ENCODE measurements at regions not wholly inside any gene's neighbourhood (a gene's known extent, or its start where the extent isn't known, plus 50 kb on each side); places are given as distances from the start of the nearest gene placed in this dataset.

DNA sequence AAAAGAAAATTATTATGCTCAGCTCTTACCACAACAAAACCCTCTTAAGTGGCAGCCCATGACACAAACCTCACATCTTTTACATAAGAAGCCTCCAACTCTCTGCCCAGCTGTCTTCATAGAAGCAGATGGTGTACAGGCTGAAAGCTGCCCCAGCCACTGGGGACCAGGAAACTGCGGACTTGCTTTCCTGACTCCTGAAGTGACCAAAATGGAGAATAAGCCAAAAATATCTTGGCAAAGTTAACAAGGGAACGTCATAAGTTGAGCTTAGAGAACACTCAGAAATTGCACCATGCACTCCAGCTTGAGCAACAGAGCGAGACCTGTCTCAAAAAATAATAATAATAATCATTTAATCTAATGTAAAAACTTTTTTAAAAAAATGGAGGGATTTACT, 160.3 kb upstream of the CDYL start:
- ChIA-PET CTCF (no interaction called here), POLR2A (no interaction called here)
- TF ChIP-seq FOXK2 (IDR thresholded peaks at IDR 0.05) = no peak
- no peak for TF ChIP-seq FOXM1 (IDR thresholded peaks at IDR 0.05; ENCODE audit: borderline replicate concordance)
- no peak for TF ChIP-seq ARNT (IDR thresholded peaks at IDR 0.05)
- TF ChIP-seq LEF1 (IDR thresholded peaks at IDR 0.05; ENCODE audit: borderline replicate concordance) = no peak
- TF ChIP-seq BHLHE40 (IDR thresholded peaks at IDR 0.05; ENCODE audit: borderline replicate concordance) = no peak
- TF ChIP-seq SP1 (IDR thresholded peaks at IDR 0.05) = no peak
- TF ChIP-seq HDGF (IDR thresholded peaks at IDR 0.05; ENCODE audit: borderline replicate concordance) = no peak
- no peak for TF ChIP-seq L3MBTL2 (conservative IDR thresholded peaks at IDR 0.05)
- TF ChIP-seq NFRKB (IDR thresholded peaks at IDR 0.05) = no peak
- TF ChIP-seq FOXA1 (IDR thresholded peaks at IDR 0.05) = no peak
- TF ChIP-seq TARDBP (IDR thresholded peaks at IDR 0.05) = no peak
- TF ChIP-seq SUZ12 (IDR thresholded peaks at IDR 0.05) = no peak
- TF ChIP-seq CTBP1 (IDR thresholded peaks at IDR 0.05; ENCODE audit: borderline replicate concordance) = no peak
- no peak for TF ChIP-seq ZNF384 (IDR thresholded peaks at IDR 0.05)
- TF ChIP-seq, protein P1, sequence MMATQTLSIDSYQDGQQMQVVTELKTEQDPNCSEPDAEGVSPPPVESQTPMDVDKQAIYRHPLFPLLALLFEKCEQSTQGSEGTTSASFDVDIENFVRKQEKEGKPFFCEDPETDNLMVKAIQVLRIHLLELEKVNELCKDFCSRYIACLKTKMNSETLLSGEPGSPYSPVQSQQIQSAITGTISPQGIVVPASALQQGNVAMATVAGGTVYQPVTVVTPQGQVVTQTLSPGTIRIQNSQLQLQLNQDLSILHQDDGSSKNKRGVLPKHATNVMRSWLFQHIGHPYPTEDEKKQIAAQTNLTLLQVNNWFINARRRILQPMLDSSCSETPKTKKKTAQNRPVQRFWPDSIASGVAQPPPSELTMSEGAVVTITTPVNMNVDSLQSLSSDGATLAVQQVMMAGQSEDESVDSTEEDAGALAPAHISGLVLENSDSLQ (IDR thresholded peaks at IDR 0.05) = no peak
- no peak for TF ChIP-seq ELF4 (IDR thresholded peaks at IDR 0.05)
- no peak for DNase-seq (ENCODE audit: extremely low spot score)

DNA sequence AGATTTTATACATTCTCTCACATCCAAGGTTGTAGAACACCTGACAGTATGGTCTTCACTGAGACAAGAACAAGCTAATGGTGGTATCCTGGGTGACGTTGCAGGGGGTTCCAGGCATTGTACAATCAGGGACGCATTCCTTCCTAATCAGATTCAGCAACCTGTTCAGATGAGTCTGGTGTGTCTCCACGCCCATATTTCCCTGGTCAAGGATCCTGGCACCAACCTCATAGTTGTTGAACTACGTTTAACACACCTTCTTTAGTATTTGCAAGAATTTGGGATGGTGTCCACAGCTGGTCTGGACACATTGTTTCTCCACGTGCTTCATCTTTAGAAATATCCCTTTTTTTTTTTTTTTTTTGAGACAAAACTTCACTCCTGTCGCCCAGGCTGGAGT, 161.0 kb upstream of the CDYL start:
- ChIA-PET POLR2A (no interaction called here), CTCF (interaction anchor here (0.6 kb wide), 1 partner anchor 128 kb away, joined by 3 read pairs; no protein-coding TSS in a partner anchor)
- DNase-seq (ENCODE audit: extremely low spot score) = no peak
- TF ChIP-seq FOXK2 (IDR thresholded peaks at IDR 0.05) (no peak), ELF4 (IDR thresholded peaks at IDR 0.05) (no peak), SP1 (IDR thresholded peaks at IDR 0.05) (no peak), NFRKB (IDR thresholded peaks at IDR 0.05) (no peak), FOXA1 (IDR thresholded peaks at IDR 0.05) (no peak), HDGF (IDR thresholded peaks at IDR 0.05; ENCODE audit: borderline replicate concordance) (no peak), BHLHE40 (IDR thresholded peaks at IDR 0.05; ENCODE audit: borderline replicate concordance) (no peak), ZNF384 (IDR thresholded peaks at IDR 0.05) (no peak), FOXM1 (IDR thresholded peaks at IDR 0.05; ENCODE audit: borderline replicate concordance) (no peak)
- TF ChIP-seq, protein P1 (IDR thresholded peaks at IDR 0.05) = no peak

DNA sequence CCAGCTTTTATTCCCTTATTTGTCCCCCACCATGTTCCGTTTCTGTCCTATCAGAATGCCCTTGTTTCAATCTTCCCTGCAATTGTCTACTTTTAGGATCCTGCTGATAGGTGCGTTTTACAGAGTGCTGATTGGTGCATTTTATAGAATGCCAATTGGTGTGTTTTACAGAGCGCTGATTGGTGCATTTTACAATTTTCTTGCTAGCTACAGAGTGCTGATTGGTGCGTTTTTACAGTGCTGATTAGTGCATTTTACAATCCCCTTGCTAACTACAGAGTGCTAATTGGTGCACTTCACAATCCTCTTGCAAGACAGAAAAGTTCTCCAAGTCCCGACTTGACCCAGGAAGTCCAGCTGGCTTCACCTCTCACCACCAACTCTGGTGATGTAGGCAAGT, 161.6 kb upstream of the CDYL start:
- ChIA-PET CTCF (no interaction called here), POLR2A (no interaction called here)
- no peak for TF ChIP-seq LEF1 (IDR thresholded peaks at IDR 0.05; ENCODE audit: borderline replicate concordance)
- TF ChIP-seq, protein P1 (IDR thresholded peaks at IDR 0.05) = no peak
- TF ChIP-seq ARNT (IDR thresholded peaks at IDR 0.05) = no peak
- TF ChIP-seq L3MBTL2 (conservative IDR thresholded peaks at IDR 0.05) = no peak
- TF ChIP-seq BHLHE40 (IDR thresholded peaks at IDR 0.05; ENCODE audit: borderline replicate concordance) = no peak
- no peak for TF ChIP-seq HDGF (IDR thresholded peaks at IDR 0.05; ENCODE audit: borderline replicate concordance)
- no peak for TF ChIP-seq CTBP1 (IDR thresholded peaks at IDR 0.05; ENCODE audit: borderline replicate concordance)
- no peak for TF ChIP-seq TARDBP (IDR thresholded peaks at IDR 0.05)
- no peak for TF ChIP-seq ELF4 (IDR thresholded peaks at IDR 0.05)
- TF ChIP-seq SP1 (IDR thresholded peaks at IDR 0.05) = no peak
- TF ChIP-seq FOXA1 (IDR thresholded peaks at IDR 0.05) = no peak
- TF ChIP-seq ZNF384 (IDR thresholded peaks at IDR 0.05) = no peak
- no peak for TF ChIP-seq NFRKB (IDR thresholded peaks at IDR 0.05)
- no peak for TF ChIP-seq FOXK2 (IDR thresholded peaks at IDR 0.05)
- no peak for TF ChIP-seq FOXM1 (IDR thresholded peaks at IDR 0.05; ENCODE audit: borderline replicate concordance)
- no peak for TF ChIP-seq SUZ12 (IDR thresholded peaks at IDR 0.05)
- no peak for DNase-seq (ENCODE audit: extremely low spot score)

DNA sequence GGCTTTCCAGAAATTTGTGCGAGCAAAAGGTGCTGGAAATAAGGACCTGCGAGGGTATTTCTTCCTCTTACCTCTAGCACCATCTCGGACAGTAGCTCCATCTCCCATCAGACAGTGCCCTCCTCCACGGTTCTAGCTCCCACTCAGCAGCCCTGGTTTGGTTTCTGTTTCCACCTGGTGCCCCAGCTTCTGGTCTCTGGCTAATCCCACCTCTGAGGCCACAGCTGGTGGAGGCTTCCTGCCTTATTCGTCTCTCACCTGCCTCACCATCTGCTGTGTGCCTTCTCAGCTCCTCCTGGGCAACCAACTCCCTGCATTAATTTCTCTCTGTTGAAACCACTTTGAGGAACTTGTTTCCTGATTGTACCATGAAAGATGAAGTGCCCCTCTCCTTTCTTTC, 162.4 kb upstream of the CDYL start:
- ChIA-PET POLR2A (no interaction called here), CTCF (no interaction called here)
- TF ChIP-seq CTBP1 (IDR thresholded peaks at IDR 0.05; ENCODE audit: borderline replicate concordance) (no peak), BHLHE40 (IDR thresholded peaks at IDR 0.05; ENCODE audit: borderline replicate concordance) (no peak), HDGF (IDR thresholded peaks at IDR 0.05; ENCODE audit: borderline replicate concordance) (no peak), SUZ12 (IDR thresholded peaks at IDR 0.05) (no peak), ZNF384 (IDR thresholded peaks at IDR 0.05) (no peak), TARDBP (IDR thresholded peaks at IDR 0.05) (no peak), SP1 (IDR thresholded peaks at IDR 0.05) (no peak), LEF1 (IDR thresholded peaks at IDR 0.05; ENCODE audit: borderline replicate concordance) (no peak), NFRKB (IDR thresholded peaks at IDR 0.05) (no peak), FOXA1 (IDR thresholded peaks at IDR 0.05) (no peak), L3MBTL2 (conservative IDR thresholded peaks at IDR 0.05) (no peak), ELF4 (IDR thresholded peaks at IDR 0.05) (no peak), ARNT (IDR thresholded peaks at IDR 0.05) (no peak)
- TF ChIP-seq, protein P1 (IDR thresholded peaks at IDR 0.05) = no peak
- DNase-seq (ENCODE audit: extremely low spot score) = no peak

DNA sequence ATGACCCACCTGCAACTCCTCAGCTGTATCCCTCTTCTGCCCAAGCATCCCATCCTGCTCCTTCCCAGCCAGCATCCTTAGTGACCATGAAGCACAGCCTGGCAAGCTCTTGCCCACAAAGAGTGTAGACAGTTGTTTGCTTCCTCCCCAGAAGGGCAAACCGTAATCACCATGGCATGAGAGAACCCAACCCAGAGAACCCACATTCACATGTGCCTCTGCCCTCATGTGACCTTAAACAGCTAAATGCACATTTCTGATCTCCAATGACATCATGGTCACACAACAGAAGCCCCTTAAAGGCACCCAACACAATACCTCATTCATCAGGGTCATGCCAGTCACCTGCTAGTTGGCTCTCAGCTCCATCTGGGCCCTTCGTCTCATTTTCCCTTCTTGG, 162.8 kb upstream of the CDYL start:
- no peak for DNase-seq (ENCODE audit: extremely low spot score)
- TF ChIP-seq BHLHE40 (IDR thresholded peaks at IDR 0.05; ENCODE audit: borderline replicate concordance) (no peak), CTBP1 (IDR thresholded peaks at IDR 0.05; ENCODE audit: borderline replicate concordance) (no peak), FOXA1 (IDR thresholded peaks at IDR 0.05) (no peak), ARNT (IDR thresholded peaks at IDR 0.05) (no peak), ELF4 (IDR thresholded peaks at IDR 0.05) (no peak), LEF1 (IDR thresholded peaks at IDR 0.05; ENCODE audit: borderline replicate concordance) (no peak), FOXM1 (IDR thresholded peaks at IDR 0.05; ENCODE audit: borderline replicate concordance) (no peak), FOXK2 (IDR thresholded peaks at IDR 0.05) (no peak), L3MBTL2 (conservative IDR thresholded peaks at IDR 0.05) (no peak), TARDBP (IDR thresholded peaks at IDR 0.05) (no peak), ZNF384 (IDR thresholded peaks at IDR 0.05) (no peak), SP1 (IDR thresholded peaks at IDR 0.05) (no peak), HDGF (IDR thresholded peaks at IDR 0.05; ENCODE audit: borderline replicate concordance) (no peak)
- TF ChIP-seq, protein P1 (IDR thresholded peaks at IDR 0.05) = no peak
- CTCF ChIA-PET = no interaction called here
- POLR2A ChIA-PET = no interaction called here

Measured in HEK293T (cell line).